Osteoblast (primary cell): ENCODE measurements at regions not wholly inside any gene's neighbourhood (a gene's known extent, or its start where the extent isn't known, plus 50 kb on each side); places are given as distances from the start of the nearest gene placed in this dataset.

Experiments used
- DNase-seq: peaks from one replicate; pipeline ENCODE4 v3.0.0; 2011; ENCODE audit warnings: low spot score, mixed read lengths; ENCODE audit not compliant: insufficient read length; ENCODE audit errors: missing footprints
- H2AFZ ChIP-seq: 2 replicates; pipeline ENCODE4 v1.6.0; 2011; ENCODE audit warnings: mild to moderate bottlenecking, low read length
- H3K27ac ChIP-seq: 2 replicates; pipeline ENCODE4 v1.5.1; 2011; ENCODE audit warnings: mild to moderate bottlenecking, low read depth, low read length, moderate library complexity
- H3K27me3 ChIP-seq: 2 replicates; pipeline ENCODE4 v1.6.0; 2012; ENCODE audit warnings: mild to moderate bottlenecking, control low read depth, inconsistent platforms, low read length, moderate library complexity; ENCODE audit not compliant: insufficient read depth
- H3K36me3 ChIP-seq: 2 replicates; pipeline ENCODE4 v1.5.1; 2011; ENCODE audit warnings: mild to moderate bottlenecking, low read length, control low read depth, moderate library complexity; ENCODE audit not compliant: insufficient read depth
- H3K4me1 ChIP-seq: 2 replicates; pipeline ENCODE4 v1.5.1; 2011; ENCODE audit warnings: mild to moderate bottlenecking, low read length, control low read depth, moderate library complexity; ENCODE audit not compliant: insufficient read depth
- H3K4me2 ChIP-seq: 2 replicates; pipeline ENCODE4 v1.6.0; 2011; ENCODE audit warnings: mild to moderate bottlenecking, low read length; ENCODE audit not compliant: insufficient read depth
- H3K4me3 ChIP-seq: fragments of 200-600 bp; sonication (generic); 3 replicates; pipeline ENCODE4 v1.5.1; 2012; ENCODE audit warnings: mild to moderate bottlenecking, low read length, inconsistent platforms; ENCODE audit not compliant: insufficient read depth
- H3K79me2 ChIP-seq: 2 replicates; pipeline ENCODE4 v1.6.0; 2012; ENCODE audit warnings: mild to moderate bottlenecking, low read length, control low read depth, inconsistent platforms; ENCODE audit not compliant: insufficient read depth
- H3K9me3 ChIP-seq: 2 replicates; pipeline ENCODE4 v1.5.1; 2011; ENCODE audit warnings: low read depth, low read length, control low read depth
- H4K20me1 ChIP-seq: 2 replicates; pipeline ENCODE4 v1.6.0; 2012; ENCODE audit warnings: mild to moderate bottlenecking, low read length, control low read depth; ENCODE audit not compliant: insufficient read depth
- CTCF ChIP-seq: IDR thresholded peaks from 2 replicates; pipeline ENCODE4 v1.5.1; 2011; ENCODE audit warnings: mild to moderate bottlenecking, low read depth, low read length, moderate library complexity; ENCODE audit errors: extremely low read depth

- no peak for DNase-seq
- Histone ChIP-seq H4K20me1 (no peaks in the 10 kb centered on the region), H3K4me2 (no peak overlapping the region), H3K27me3 (peaks cover 8% of the 10 kb centered on the region), H3K9me3 (no peaks in the 10 kb centered on the region), H3K27ac (no peak overlapping the region), H2AFZ (no peak overlapping the region), H3K4me1 (peaks cover 5% of the 10 kb centered on the region), H3K4me3 (no peak overlapping the region), H3K36me3 (no peaks in the 10 kb centered on the region), H3K79me2 (no peaks in the 10 kb centered on the region)
- TF ChIP-seq CTCF = no peak
Measured at GRCh38 chr11:95690100-95690499, 99.5 kb downstream of the FAM76B start.

GRCh38 chr11:95688501-95689222, 100.9 kb downstream of the FAM76B start:
- no peak for TF ChIP-seq CTCF
- Histone ChIP-seq H4K20me1 (no peaks in the 10 kb centered on the region), H2AFZ (no peak overlapping the region), H3K4me2 (no peak overlapping the region), H3K4me1 (peaks cover 5% of the 10 kb centered on the region), H3K27me3 (peaks cover 8% of the 10 kb centered on the region), H3K79me2 (no peaks in the 10 kb centered on the region), H3K4me3 (no peak overlapping the region), H3K9me3 (no peaks in the 10 kb centered on the region), H3K36me3 (no peaks in the 10 kb centered on the region), H3K27ac (no peak overlapping the region)
- no peak for DNase-seq

- no peak for DNase-seq
- H3K79me2 ChIP-seq = no peaks in the 10 kb centered on the region
- peaks cover 8% of the 10 kb centered on the region for H3K27me3 ChIP-seq
- H3K4me2 ChIP-seq = no peak overlapping the region
- no peak overlapping the region for H3K4me3 ChIP-seq
- no peak overlapping the region for H2AFZ ChIP-seq
- no peak overlapping the region for H3K27ac ChIP-seq
- peaks cover 5% of the 10 kb centered on the region for H3K4me1 ChIP-seq
- H4K20me1 ChIP-seq = no peaks in the 10 kb centered on the region
- no peaks in the 10 kb centered on the region for H3K36me3 ChIP-seq
- H3K9me3 ChIP-seq = no peaks in the 10 kb centered on the region
- TF ChIP-seq CTCF = no peak
Measured at GRCh38 chr11:95688015-95688414, 101.6 kb downstream of the FAM76B start.

GRCh38 chr11:95686265-95686664, 103.3 kb downstream of the FAM76B start:
- Histone ChIP-seq H3K27ac (no peak overlapping the region), H3K9me3 (no peaks in the 10 kb centered on the region), H2AFZ (no peak overlapping the region), H3K79me2 (no peaks in the 10 kb centered on the region), H4K20me1 (no peaks in the 10 kb centered on the region), H3K4me1 (peaks cover 2% of the 10 kb centered on the region), H3K4me2 (no peak overlapping the region), H3K4me3 (no peak overlapping the region), H3K36me3 (no peaks in the 10 kb centered on the region), H3K27me3 (peaks cover 8% of the 10 kb centered on the region)
- no peak for DNase-seq
- TF ChIP-seq CTCF = no peak
